IgD-negative memory B cell (primary cell): ENCODE measurements at regions not wholly inside any gene's neighbourhood (a gene's known extent, or its start where the extent isn't known, plus 50 kb on each side); places are given as distances from the start of the nearest gene placed in this dataset.
"Not testable (repeated sequence)": the region's sequence is repeated elsewhere in the genome, so short reads cannot be mapped to it uniquely, and the experiment has no call there.

Experiments
- H3K27ac Mint-ChIP-seq, 3 donors: one replicate each; pipeline ENCODE4 v1.8.0; 2020 to 2022; ENCODE audit warnings: mild to moderate bottlenecking in 3 of 3, mixed read lengths in 3 of 3, moderate library complexity in 1 of 3
- H3K27me3 Mint-ChIP-seq: one replicate; pipeline ENCODE4 v1.8.0; 2021; ENCODE audit warnings: mixed read lengths
- H3K36me3 Mint-ChIP-seq: one replicate; pipeline ENCODE4 v1.8.0; 2020; ENCODE audit warnings: mild to moderate bottlenecking, mixed read lengths
- H3K4me1 Mint-ChIP-seq, 3 donors: one replicate each; pipeline ENCODE4 v1.8.0; 2020 to 2022; ENCODE audit warnings: mixed read lengths in 3 of 3, mild to moderate bottlenecking in 1 of 3
- H3K4me3 Mint-ChIP-seq, 4 donors: one replicate each; pipeline ENCODE4 v1.8.0; 2020 to 2022; ENCODE audit warnings: mild to moderate bottlenecking in 4 of 4, mixed read lengths in 4 of 4, moderate library complexity in 3 of 4
- H3K9me3 Mint-ChIP-seq, 3 donors: one replicate each; pipeline ENCODE4 v1.8.0; 2020 to 2021; ENCODE audit warnings: mixed read lengths in 3 of 3, mild to moderate bottlenecking in 1 of 3

DNA sequence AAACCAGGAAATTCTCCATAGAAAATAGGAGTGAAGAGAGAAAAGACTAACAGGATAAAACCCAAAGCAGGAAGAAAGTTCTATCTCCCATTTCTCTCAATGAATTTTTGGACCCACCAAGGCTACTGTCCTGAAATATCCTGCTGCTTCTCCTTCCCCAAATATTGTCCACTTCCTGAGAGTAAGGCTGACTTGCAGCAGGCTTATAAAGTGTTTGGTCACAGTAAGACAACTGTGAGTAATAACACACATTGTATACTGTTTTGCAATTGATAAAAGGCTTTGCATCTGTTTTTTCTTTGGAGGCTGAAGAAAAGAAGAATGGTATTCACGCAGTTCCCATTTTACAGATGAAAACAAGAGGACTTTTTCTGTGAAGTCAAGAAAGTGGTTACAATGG is 52.8 kb downstream of the FOXD4L6 start:
- H3K27me3 Mint-ChIP-seq = peaks cover 16% of the 10 kb centered on the region
- not testable (repeated sequence) for H3K36me3 Mint-ChIP-seq, H3K4me1 Mint-ChIP-seq, H3K27ac Mint-ChIP-seq, H3K9me3 Mint-ChIP-seq
- H3K4me3 Mint-ChIP-seq = peak overlapping the region in 1 of 4 donors; percentile 8

DNA sequence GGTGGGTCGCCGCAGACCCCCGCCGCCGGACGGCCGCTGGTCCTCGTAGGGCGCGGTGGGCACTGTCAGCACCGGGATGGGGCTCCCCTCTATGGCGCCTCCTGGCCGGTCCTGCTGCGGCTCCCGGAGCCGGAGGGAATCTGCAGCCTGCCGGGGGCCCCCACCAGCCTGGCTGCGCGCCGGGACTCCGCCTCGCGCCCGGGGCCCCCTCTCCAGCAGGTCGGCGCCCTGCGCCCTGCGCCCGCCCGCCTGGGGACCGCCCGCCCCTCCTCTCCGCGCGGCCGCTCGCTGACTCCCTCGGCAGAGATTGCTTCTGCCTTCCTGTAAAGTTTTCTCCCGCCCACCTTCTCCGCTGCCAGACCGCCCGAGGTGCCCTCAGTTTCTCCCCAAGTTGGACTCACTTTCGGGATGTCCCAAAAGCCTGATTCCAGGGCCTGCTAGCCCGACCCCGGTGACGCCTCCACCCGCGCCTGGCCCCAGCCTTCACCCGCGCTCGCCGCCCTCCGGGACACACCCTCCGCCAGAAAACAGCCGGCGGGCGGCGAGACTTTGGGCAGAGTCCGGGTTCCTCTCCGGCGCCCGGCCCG is 54.0 kb downstream of the FOXD4L6 start:
- Mint-ChIP-seq H3K27ac (peak overlapping the region in 1 of 3 donors; percentile 76), H3K4me3 (peak overlapping the region; percentile 26 to 80 (median 78)), H3K27me3 (peaks cover 16% of the 10 kb centered on the region)
- not testable (repeated sequence) for H3K4me1 Mint-ChIP-seq, H3K36me3 Mint-ChIP-seq, H3K9me3 Mint-ChIP-seq

DNA sequence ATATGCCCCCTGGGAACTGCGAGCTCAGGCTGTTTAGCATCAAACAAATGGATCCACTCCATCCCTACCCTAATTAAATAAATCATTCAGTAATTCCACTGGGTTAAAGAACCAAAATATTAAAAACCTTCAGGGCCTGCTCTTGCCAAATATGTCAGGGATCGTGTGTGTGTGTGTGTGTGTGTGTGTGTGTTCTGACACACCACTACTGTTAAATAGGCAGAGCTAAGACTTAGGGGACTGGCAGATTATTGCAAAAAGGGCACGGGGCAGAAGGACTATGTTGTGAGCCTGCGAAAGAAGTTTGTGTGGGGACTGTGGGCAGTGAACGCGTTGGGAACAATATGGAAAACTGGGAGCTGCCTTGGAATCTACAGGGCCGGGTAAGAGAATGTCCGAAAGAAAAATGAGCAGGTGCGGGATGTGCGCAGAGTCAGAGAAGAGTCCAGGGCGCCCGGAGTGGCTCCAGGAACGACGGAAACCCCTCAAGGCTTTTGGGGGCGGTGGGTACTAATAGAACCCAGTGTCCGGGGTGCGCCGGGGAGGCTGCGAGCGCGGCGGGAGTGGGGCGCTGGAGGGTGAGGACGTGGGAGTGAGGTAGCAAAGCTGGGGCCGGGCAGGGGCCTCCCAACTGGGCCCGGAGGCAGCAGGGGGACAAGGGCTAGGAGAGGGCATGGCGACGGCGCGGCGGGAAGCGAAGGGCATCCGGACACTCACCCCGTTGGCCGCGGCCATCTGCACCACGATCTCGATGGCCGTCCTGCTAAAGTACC is 54.8 kb downstream of the FOXD4L6 start:
- H3K27ac Mint-ChIP-seq, H3K9me3 Mint-ChIP-seq, H3K4me1 Mint-ChIP-seq, H3K36me3 Mint-ChIP-seq: not testable (repeated sequence)
- Mint-ChIP-seq H3K4me3 (peak overlapping the region; percentile 0 to 80 (median 42)), H3K27me3 (peaks cover 16% of the 10 kb centered on the region)

DNA sequence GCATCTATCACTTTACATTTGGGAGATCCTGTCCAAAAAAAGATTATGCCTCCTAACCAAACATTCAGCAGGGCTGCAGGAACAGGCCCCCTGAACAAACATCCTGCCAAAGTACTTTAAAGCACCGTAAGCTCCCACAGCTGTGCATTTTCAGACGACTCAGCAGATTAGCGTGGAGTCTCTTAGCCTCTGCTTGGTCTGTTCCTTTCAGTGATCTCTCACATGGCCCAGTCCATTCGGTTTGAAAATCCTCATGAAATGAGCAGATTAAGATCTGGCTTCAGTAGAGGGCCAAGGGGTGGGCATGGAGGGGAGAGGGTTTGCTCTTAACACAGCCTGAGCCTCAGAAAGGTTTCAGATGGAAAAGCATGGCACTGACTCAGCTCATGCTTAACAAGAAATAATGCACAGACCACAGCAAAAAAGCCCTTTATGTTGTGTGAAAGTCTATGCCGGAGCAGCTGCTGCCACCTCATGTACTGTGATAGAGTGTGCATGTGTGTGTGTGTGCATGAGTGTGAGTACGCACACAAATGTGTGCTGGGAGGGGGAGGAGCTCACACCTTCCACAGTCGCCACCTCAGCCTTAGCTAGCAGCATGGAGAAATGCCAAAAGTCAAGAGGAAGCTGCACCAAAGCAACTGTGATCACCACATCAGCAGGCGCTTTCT is 64.2 kb downstream of the FOXD4L6 start:
- H3K9me3 Mint-ChIP-seq, H3K36me3 Mint-ChIP-seq, H3K27me3 Mint-ChIP-seq, H3K27ac Mint-ChIP-seq, H3K4me1 Mint-ChIP-seq: not testable (repeated sequence)
- peak overlapping the region in 1 of 4 donors; percentile 5 for H3K4me3 Mint-ChIP-seq

- not testable (repeated sequence) for H3K4me1 Mint-ChIP-seq, H3K4me3 Mint-ChIP-seq, H3K9me3 Mint-ChIP-seq, H3K27ac Mint-ChIP-seq, H3K27me3 Mint-ChIP-seq, H3K36me3 Mint-ChIP-seq
Observed at GRCh38 chr9:41063243-41063642, 65.2 kb downstream of the FOXD4L6 start.

- not testable (repeated sequence) for H3K27ac Mint-ChIP-seq, H3K27me3 Mint-ChIP-seq, H3K36me3 Mint-ChIP-seq, H3K4me1 Mint-ChIP-seq, H3K4me3 Mint-ChIP-seq, H3K9me3 Mint-ChIP-seq
Observed at GRCh38 chr9:41059603-41060002, 68.9 kb downstream of the FOXD4L6 start.

DNA sequence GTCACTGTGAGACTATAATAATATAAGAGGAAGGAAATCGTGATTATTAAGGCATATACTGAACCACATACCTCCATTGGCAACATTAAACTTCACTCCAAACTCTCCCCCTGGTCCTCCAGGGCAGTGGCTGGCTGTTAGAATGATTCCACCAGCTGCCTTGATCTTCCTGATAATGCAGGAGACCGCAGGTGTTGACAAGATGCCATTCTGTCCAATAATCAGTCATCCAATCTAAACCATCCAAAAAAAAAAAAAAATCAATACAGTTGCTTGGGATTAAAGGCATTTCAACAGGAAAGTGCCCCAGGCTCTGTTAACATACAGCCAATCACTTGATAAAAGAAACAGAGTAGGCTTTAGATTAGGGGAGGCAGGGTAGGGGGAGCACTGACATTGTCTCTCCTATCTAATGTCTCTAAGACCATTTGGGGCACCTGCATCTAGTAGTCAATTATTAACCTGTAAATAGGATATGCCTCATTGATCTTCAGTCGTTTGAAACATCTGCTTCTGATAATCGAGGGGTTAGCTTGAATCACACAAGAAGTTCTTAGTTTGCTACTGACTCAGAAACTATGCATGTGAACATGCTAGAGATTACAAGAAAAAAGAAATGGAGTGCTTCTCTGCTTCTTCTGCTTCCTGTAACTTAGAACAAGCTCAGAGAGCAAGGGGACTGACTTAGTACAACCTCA is 74.7 kb downstream of the FOXD4L6 start:
- not testable (repeated sequence) for H3K27ac Mint-ChIP-seq, H3K36me3 Mint-ChIP-seq, H3K27me3 Mint-ChIP-seq, H3K4me3 Mint-ChIP-seq, H3K4me1 Mint-ChIP-seq, H3K9me3 Mint-ChIP-seq

- not testable (repeated sequence) for H3K4me1 Mint-ChIP-seq, H3K27ac Mint-ChIP-seq, H3K36me3 Mint-ChIP-seq, H3K9me3 Mint-ChIP-seq, H3K4me3 Mint-ChIP-seq, H3K27me3 Mint-ChIP-seq
Observed at GRCh38 chr9:41048672-41049071, 79.8 kb downstream of the FOXD4L6 start.

DNA sequence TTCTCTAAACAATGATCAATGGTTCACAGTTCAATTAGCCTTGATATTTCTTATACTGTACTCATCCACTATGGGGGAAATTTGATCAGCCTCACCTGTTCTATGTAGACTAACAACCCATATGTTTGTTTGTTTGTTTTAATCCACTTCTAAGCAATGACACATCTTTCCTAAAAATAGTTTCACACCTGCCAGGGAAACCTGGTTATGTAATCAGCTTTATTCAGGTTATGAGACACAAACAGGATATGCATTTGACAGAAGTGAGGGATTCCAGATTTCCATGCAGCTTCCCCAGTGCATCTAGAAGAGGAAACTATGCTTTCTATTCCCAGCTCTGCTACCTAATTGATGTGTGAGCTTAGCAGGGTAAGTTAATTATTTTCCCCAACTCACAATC is 80.7 kb downstream of the FOXD4L6 start:
- not testable (repeated sequence) for H3K4me3 Mint-ChIP-seq, H3K4me1 Mint-ChIP-seq, H3K36me3 Mint-ChIP-seq, H3K9me3 Mint-ChIP-seq, H3K27ac Mint-ChIP-seq, H3K27me3 Mint-ChIP-seq

- not testable (repeated sequence) for H3K9me3 Mint-ChIP-seq, H3K4me3 Mint-ChIP-seq, H3K36me3 Mint-ChIP-seq, H3K27me3 Mint-ChIP-seq, H3K27ac Mint-ChIP-seq, H3K4me1 Mint-ChIP-seq
Observed at GRCh38 chr9:41044930-41045329, 83.6 kb downstream of the FOXD4L6 start.

GRCh38 chr9:41043433-41043832 is 85.0 kb downstream of the FOXD4L6 start:
- H3K9me3 Mint-ChIP-seq, H3K36me3 Mint-ChIP-seq, H3K4me3 Mint-ChIP-seq: not testable (repeated sequence)

DNA sequence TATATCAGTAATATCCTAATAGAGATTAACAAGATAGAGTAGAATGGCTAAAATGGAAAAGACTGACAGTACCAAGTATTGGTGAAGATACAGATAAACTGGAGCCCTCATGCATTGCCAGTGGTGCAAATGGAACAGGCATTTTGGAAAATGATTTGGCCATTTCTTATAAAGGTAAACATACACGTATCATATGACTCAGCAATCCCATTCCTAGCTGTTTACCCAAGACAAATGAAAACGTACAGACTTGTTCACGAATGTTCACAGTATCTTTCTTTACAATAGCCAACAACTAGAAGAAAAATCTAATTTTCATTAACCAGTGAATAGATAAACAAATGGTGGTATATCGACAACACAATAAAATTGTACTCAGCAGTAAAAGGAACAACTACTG is 86.4 kb downstream of the FOXD4L6 start:
- not testable (repeated sequence) for H3K27ac Mint-ChIP-seq, H3K4me1 Mint-ChIP-seq, H3K9me3 Mint-ChIP-seq, H3K27me3 Mint-ChIP-seq, H3K4me3 Mint-ChIP-seq, H3K36me3 Mint-ChIP-seq

More at GRCh38 chr9:41043433-41043832, 85.0 kb downstream of the FOXD4L6 start:
- not testable (repeated sequence) for H3K4me1 Mint-ChIP-seq, H3K27me3 Mint-ChIP-seq, H3K27ac Mint-ChIP-seq

- not testable (repeated sequence) for H3K36me3 Mint-ChIP-seq, H3K4me1 Mint-ChIP-seq, H3K4me3 Mint-ChIP-seq, H3K27ac Mint-ChIP-seq, H3K9me3 Mint-ChIP-seq, H3K27me3 Mint-ChIP-seq
Observed at GRCh38 chr9:41040705-41041342, 87.7 kb downstream of the FOXD4L6 start.

- not testable (repeated sequence) for H3K4me1 Mint-ChIP-seq, H3K9me3 Mint-ChIP-seq, H3K27me3 Mint-ChIP-seq, H3K36me3 Mint-ChIP-seq, H3K27ac Mint-ChIP-seq, H3K4me3 Mint-ChIP-seq
Observed at GRCh38 chr9:41035276-41035675, 93.2 kb downstream of the FOXD4L6 start.

DNA sequence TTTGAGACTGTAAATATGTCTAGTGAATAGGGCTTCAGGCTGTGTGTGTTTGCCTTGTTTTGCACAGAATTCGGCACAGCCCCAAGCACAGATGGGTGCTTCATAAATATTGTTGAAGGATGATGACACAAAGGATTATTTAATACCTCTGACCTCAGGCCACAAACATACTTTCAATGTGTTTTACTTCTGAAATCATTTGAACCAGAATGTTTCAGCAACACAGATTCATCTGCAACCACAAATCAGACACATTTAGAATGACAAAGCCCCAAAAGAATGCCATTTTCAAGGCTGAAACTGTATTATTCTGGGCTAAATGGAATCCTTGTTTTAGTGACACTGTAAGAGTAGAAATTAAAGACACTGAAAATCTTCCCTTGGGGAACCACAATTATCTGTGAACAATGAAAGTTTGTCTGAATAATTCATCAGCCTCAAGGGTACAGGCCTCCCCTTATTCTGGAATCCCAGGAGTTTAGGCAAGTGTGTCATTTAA is 93.7 kb downstream of the FOXD4L6 start:
- not testable (repeated sequence) for H3K9me3 Mint-ChIP-seq, H3K4me3 Mint-ChIP-seq, H3K27ac Mint-ChIP-seq, H3K4me1 Mint-ChIP-seq, H3K36me3 Mint-ChIP-seq, H3K27me3 Mint-ChIP-seq
